Stomach (tissue), 8 donors: ENCODE measurements at regions not wholly inside any gene's neighbourhood (a gene's known extent, or its start where the extent isn't known, plus 50 kb on each side); places are given as distances from the start of the nearest gene placed in this dataset.

Source experiments
- DNase-seq, 2 donors: peaks; one replicate each; pipeline versions ENCODE4 v3.0.0 to v3.0.0-alpha.2; 2013 to 2019
- H3K27ac ChIP-seq, 5 donors: fragments of 200-600 bp in 4 of 5; sonication (generic) in 4 of 5; one replicate each; pipeline ENCODE4 v1.5.1; 2013 to 2019; ENCODE audit warnings: mild to moderate bottlenecking in 1 of 5, moderate library complexity in 1 of 5
- H3K27me3 ChIP-seq, 3 donors: fragments of 200-600 bp; sonication (generic); one replicate each; pipeline ENCODE4 v1.5.1; 2017 to 2019; ENCODE audit warnings: mixed run types in 1 of 3
- H3K36me3 ChIP-seq, 4 donors: fragments of 200-600 bp; sonication (generic); 1 replicate in 3 of 4; 2 replicates in 1 of 4; pipeline ENCODE4 v1.5.1; 2016 to 2019
- H3K4me1 ChIP-seq, 4 donors: fragments of 200-600 bp; sonication (generic); one replicate each; pipeline ENCODE4 v1.5.1; 2016 to 2019
- H3K4me3 ChIP-seq, 4 donors: fragments of 200-600 bp; sonication (generic) in 3 of 4; one replicate each; pipeline ENCODE4 v1.5.1; 2016 to 2019; ENCODE audit warnings: mild to moderate bottlenecking in 1 of 4
- H3K9me3 ChIP-seq, 4 donors: fragments of 200-600 bp; sonication (generic); one replicate each; pipeline ENCODE4 v1.5.1; 2016 to 2019
- EP300 ChIP-seq: sonication (generic); formaldehyde crosslinking; IDR thresholded peaks from one replicate; pipeline ENCODE4 v1.6.1; 2017; ENCODE audit warnings: antibody characterized with exemption
- POLR2A ChIP-seq, 4 donors: fragments of 450-650 bp; IDR thresholded peaks; one replicate each; pipeline ENCODE4 v1.6.1; 2016; ENCODE audit warnings: antibody characterized with exemption in 4 of 4, control low read depth in 2 of 4, mild to moderate bottlenecking in 1 of 4, moderate library complexity in 1 of 4
- POLR2AphosphoS5 ChIP-seq, 3 donors: sonication (generic); formaldehyde crosslinking; IDR thresholded peaks; one replicate each; pipeline ENCODE4 v1.6.1; 2016; ENCODE audit warnings: antibody characterized with exemption in 3 of 3
- WGBS, 5 donors: extraction: QIAGEN DNeasy Blood & Tissue Kit in 3 of 5; methylation state at CpG; one replicate each; pipeline versions ENCODE4 v1.1.5 to v1.1.7; 2013 to 2018; 5-methylcytosine and 5-hydroxymethylcytosine counted together
- intact Hi-C: fragments of 100-400 bp; cut with DNase I; formaldehyde crosslinking; loops from one replicate; pipeline ENCODE4 v1.15.1; 2023; ENCODE audit warnings: low total_unique reads
- TF ChIP-seq, protein P1 (sequence below), 7 experiments: fragments of 450-650 bp in 4 of 7; fragments of 200-600 bp in 3 of 7; sonication (generic) in 3 of 7; IDR thresholded peaks; one replicate each; pipeline ENCODE4 v1.5.1; 2016 to 2019; ENCODE audit warnings: antibody characterized with exemption in 7 of 7, control low read depth in 2 of 7, mild to moderate bottlenecking in 1 of 7
- donor health status: healthy with polysubstance abuse.
- donor health status: Bipolar disorder and iron deficiency.
- donor health status: healthy.

DNA sequence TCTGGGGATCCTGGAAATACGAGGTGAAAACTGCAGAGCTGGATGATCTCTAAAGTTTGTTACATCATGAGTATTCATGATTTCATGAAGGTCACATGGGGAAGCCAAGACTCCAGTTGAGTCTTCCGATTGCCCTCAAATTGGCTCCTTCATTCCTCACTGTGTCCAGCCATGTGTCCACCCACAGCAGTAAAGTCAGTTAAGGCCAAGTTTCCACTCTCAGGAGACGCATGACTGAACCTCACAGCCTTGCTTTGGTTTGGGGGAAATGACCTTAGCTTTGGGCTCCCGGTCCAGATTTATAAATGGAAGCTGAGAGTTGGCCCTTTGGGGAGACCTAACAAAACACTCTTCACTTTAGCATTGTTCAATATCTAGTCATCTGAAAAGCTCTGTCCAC, 289.7 kb upstream of the MCTP2 start:
- 68 to 81% (median 73%) methylated on average over 4 of the region's 4 CpGs for whole genome bisulfite sequencing, 5 donors
- Histone ChIP-seq H3K27ac (no peak overlapping the region), H3K9me3 (no peaks in the 10 kb centered on the region), H3K4me3 (no peak overlapping the region), H3K4me1 (peaks cover 0 to 11% (median 3%) of the 10 kb centered on the region in 4 donors), H3K36me3 (no peaks in the 10 kb centered on the region), H3K27me3 (no peaks in the 10 kb centered on the region)
- intact Hi-C loops: no loop called here
- TF ChIP-seq POLR2A (IDR thresholded peaks at IDR 0.05): no peak
- no peak for TF ChIP-seq EP300
- TF ChIP-seq, protein P1, sequence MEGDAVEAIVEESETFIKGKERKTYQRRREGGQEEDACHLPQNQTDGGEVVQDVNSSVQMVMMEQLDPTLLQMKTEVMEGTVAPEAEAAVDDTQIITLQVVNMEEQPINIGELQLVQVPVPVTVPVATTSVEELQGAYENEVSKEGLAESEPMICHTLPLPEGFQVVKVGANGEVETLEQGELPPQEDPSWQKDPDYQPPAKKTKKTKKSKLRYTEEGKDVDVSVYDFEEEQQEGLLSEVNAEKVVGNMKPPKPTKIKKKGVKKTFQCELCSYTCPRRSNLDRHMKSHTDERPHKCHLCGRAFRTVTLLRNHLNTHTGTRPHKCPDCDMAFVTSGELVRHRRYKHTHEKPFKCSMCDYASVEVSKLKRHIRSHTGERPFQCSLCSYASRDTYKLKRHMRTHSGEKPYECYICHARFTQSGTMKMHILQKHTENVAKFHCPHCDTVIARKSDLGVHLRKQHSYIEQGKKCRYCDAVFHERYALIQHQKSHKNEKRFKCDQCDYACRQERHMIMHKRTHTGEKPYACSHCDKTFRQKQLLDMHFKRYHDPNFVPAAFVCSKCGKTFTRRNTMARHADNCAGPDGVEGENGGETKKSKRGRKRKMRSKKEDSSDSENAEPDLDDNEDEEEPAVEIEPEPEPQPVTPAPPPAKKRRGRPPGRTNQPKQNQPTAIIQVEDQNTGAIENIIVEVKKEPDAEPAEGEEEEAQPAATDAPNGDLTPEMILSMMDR (IDR thresholded peaks at IDR 0.05): no peak
- no peak for TF ChIP-seq POLR2AphosphoS5 (IDR thresholded peaks at IDR 0.05)
- no peak for DNase-seq

- H3K4me3 ChIP-seq: no peak overlapping the region
- WGBS, 5 donors: 14 to 75% (median 67%) methylated on average over 1 of the region's 1 CpG
- H3K27ac ChIP-seq: no peak overlapping the region
- no peaks in the 10 kb centered on the region for H3K36me3 ChIP-seq
- DNase-seq: no peak
- intact Hi-C loops: no loop called here
- no peak for TF ChIP-seq POLR2A (IDR thresholded peaks at IDR 0.05)
- no peak for TF ChIP-seq EP300
- TF ChIP-seq POLR2AphosphoS5 (IDR thresholded peaks at IDR 0.05): no peak
- TF ChIP-seq, protein P1 (IDR thresholded peaks at IDR 0.05): no peak
- peaks cover 0 to 11% (median 3%) of the 10 kb centered on the region in 4 donors for H3K4me1 ChIP-seq
- H3K27me3 ChIP-seq: no peaks in the 10 kb centered on the region
- no peaks in the 10 kb centered on the region for H3K9me3 ChIP-seq
Observed at GRCh38 chr15:93940226-93940625, 291.1 kb upstream of the MCTP2 start.

GRCh38 chr15:93932164-93932776, 299.1 kb upstream of the MCTP2 start:
- DNase-seq: no peak
- Histone ChIP-seq H3K4me3 (no peak overlapping the region), H3K36me3 (no peaks in the 10 kb centered on the region), H3K4me1 (peaks cover 0 to 9% (median 0%) of the 10 kb centered on the region in 4 donors), H3K9me3 (no peaks in the 10 kb centered on the region), H3K27me3 (no peaks in the 10 kb centered on the region), H3K27ac (no peak overlapping the region)
- TF ChIP-seq POLR2AphosphoS5 (IDR thresholded peaks at IDR 0.05): no peak
- no peak for TF ChIP-seq POLR2A (IDR thresholded peaks at IDR 0.05)
- TF ChIP-seq, protein P1 (IDR thresholded peaks at IDR 0.05): no peak
- no peak for TF ChIP-seq EP300
- intact Hi-C loops: no loop called here
- 55 to 67% (median 59%) methylated on average over 5 of the region's 5 CpGs for WGBS, 5 donors

GRCh38 chr15:93929375-93930094, 301.8 kb upstream of the MCTP2 start:
- Histone ChIP-seq H3K4me3 (no peak overlapping the region), H3K27me3 (no peaks in the 10 kb centered on the region), H3K9me3 (no peaks in the 10 kb centered on the region), H3K36me3 (no peaks in the 10 kb centered on the region), H3K4me1 (peaks cover 0 to 9% (median 0%) of the 10 kb centered on the region in 4 donors), H3K27ac (peak overlapping the region in 2 of 5 donors; percentile 15 to 50)
- TF ChIP-seq EP300: no peak
- peak in 1 of 3 donors; percentile 60 for TF ChIP-seq POLR2AphosphoS5 (IDR thresholded peaks at IDR 0.05)
- TF ChIP-seq POLR2A (IDR thresholded peaks at IDR 0.05): no peak
- peak in 1 of 2 donors; percentile 62 for DNase-seq
- intact Hi-C loops: no loop called here
- WGBS, 5 donors: 54 to 65% (median 62%) methylated on average over 7 of the region's 7 CpGs
